Keratinocyte (primary cell): ENCODE measurements at regions not wholly inside any gene's neighbourhood (a gene's known extent, or its start where the extent isn't known, plus 50 kb on each side); places are given as distances from the start of the nearest gene placed in this dataset.

Experiments used
- DNase-seq: peaks from one replicate; pipeline ENCODE4 v3.0.0-alpha.2; 2011; ENCODE audit warnings: low read depth, missing footprints, low spot score
- FAIRE-seq: peaks from 2 replicates; lab custom pipeline; 2011; peaks lifted over from hg19 to GRCh38; lab: Jason Lieb, UNC
- H2AFZ ChIP-seq: 2 replicates; pipeline ENCODE4 v1.6.0; 2012; ENCODE audit warnings: low read length, control low read depth, inconsistent platforms; ENCODE audit not compliant: control insufficient read depth
- H3K27ac ChIP-seq: 2 replicates; pipeline ENCODE4 v1.5.1; 2011; ENCODE audit warnings: low read length; ENCODE audit not compliant: control insufficient read depth, insufficient read depth
- H3K27me3 ChIP-seq: 3 replicates; pipeline ENCODE4 v1.6.0; 2011; ENCODE audit warnings: low read length; ENCODE audit not compliant: control insufficient read depth, insufficient read depth; ENCODE audit errors: extremely low read depth
- H3K36me3 ChIP-seq, 2 experiments: 2 replicates in 1 of 2; 3 replicates in 1 of 2; pipeline ENCODE4 v1.5.1; 2011; ENCODE audit warnings: low read length in 2 of 2, mild to moderate bottlenecking in 1 of 2; ENCODE audit not compliant: control insufficient read depth in 2 of 2, insufficient read depth in 2 of 2; ENCODE audit errors: extremely low read depth in 1 of 2
- H3K4me1 ChIP-seq: 3 replicates; pipeline ENCODE4 v1.5.1; 2011; ENCODE audit warnings: low read length; ENCODE audit not compliant: control insufficient read depth, insufficient read depth; ENCODE audit errors: extremely low read depth
- H3K4me2 ChIP-seq: 3 replicates; pipeline ENCODE4 v1.6.0; 2011; ENCODE audit warnings: low read depth, low read length; ENCODE audit not compliant: control insufficient read depth, insufficient read depth; ENCODE audit errors: extremely low read depth
- H3K4me3 ChIP-seq, 3 experiments: fragments of 200-600 bp in 1 of 3; sonication (generic) in 1 of 3; 2 replicates in 2 of 3; 3 replicates in 1 of 3; pipeline ENCODE4 v1.5.1; 2011 to 2016; ENCODE audit warnings: low read length in 3 of 3, mild to moderate bottlenecking in 3 of 3, control low read depth in 2 of 3, inconsistent platforms in 1 of 3, low read depth in 1 of 3, mixed read lengths in 1 of 3, mixed run types in 1 of 3, moderate library complexity in 1 of 3; ENCODE audit not compliant: control insufficient read depth in 2 of 3, insufficient read depth in 2 of 3; ENCODE audit errors: extremely low read depth in 1 of 3
- H3K79me2 ChIP-seq: 2 replicates; pipeline ENCODE4 v1.6.0; 2012; ENCODE audit warnings: low read length; ENCODE audit not compliant: control insufficient read depth, insufficient read depth
- H3K9ac ChIP-seq: 3 replicates; pipeline ENCODE4 v1.6.0; 2011; ENCODE audit warnings: low read length; ENCODE audit not compliant: control insufficient read depth, insufficient read depth; ENCODE audit errors: extremely low read depth
- H3K9me1 ChIP-seq: 3 replicates; pipeline ENCODE4 v1.6.0; 2011; ENCODE audit warnings: low read length; ENCODE audit not compliant: control insufficient read depth, insufficient read depth; ENCODE audit errors: extremely low read depth
- H3K9me3 ChIP-seq: 2 replicates; pipeline ENCODE4 v1.5.1; 2012; ENCODE audit warnings: low read depth, low read length; ENCODE audit not compliant: control insufficient read depth
- H4K20me1 ChIP-seq: 3 replicates; pipeline ENCODE4 v1.6.0; 2011; ENCODE audit warnings: low read length; ENCODE audit not compliant: control insufficient read depth, insufficient read depth; ENCODE audit errors: extremely low read depth
- CTCF ChIP-seq, 3 experiments: IDR thresholded peaks in 1 of 3; conservative IDR thresholded peaks in 1 of 3; optimal IDR thresholded peaks in 1 of 3; 2 replicates in 2 of 3; 3 replicates in 1 of 3; pipeline versions ENCODE3 to v1.5.1; 2011; ENCODE audit warnings: low read length in 3 of 3, mild to moderate bottlenecking in 3 of 3, moderate library complexity in 2 of 3, control low read depth in 1 of 3, inconsistent platforms in 1 of 3; ENCODE audit not compliant: insufficient read depth in 2 of 3; ENCODE audit errors: extremely low read depth in 1 of 3
- EZH2 ChIP-seq: IDR thresholded peaks from one replicate; pipeline ENCODE4 v1.6.1; 2012; ENCODE audit warnings: inconsistent platforms, mild to moderate bottlenecking, low read length, moderate library complexity
- dilution Hi-C: fragments of 300-500 bp; cut with MboI; formaldehyde crosslinking; loops from one replicate; pipeline ENCODE4 v1.7.0; 2020; ENCODE audit warnings: low sequenced_read_pairs; ENCODE audit not compliant: extremely low pct_ligation_motif_present

GRCh38 chr18:54069729-54070128 is 154.7 kb downstream of the MBD2 start:
- no peak for FAIRE-seq
- Histone ChIP-seq H3K27me3 (no peaks in the 10 kb centered on the region), H2AFZ (no peak overlapping the region), H3K4me1 (no peaks in the 10 kb centered on the region), H4K20me1 (no peaks in the 10 kb centered on the region), H3K4me2 (no peak overlapping the region), H3K27ac (no peak overlapping the region), H3K9me3 (no peaks in the 10 kb centered on the region), H3K79me2 (no peaks in the 10 kb centered on the region), H3K9ac (no peak overlapping the region), H3K9me1 (no peaks in the 10 kb centered on the region), H3K36me3 (no peaks in the 10 kb centered on the region), H3K4me3 (no peak overlapping the region)
- DNase-seq = no peak
- TF ChIP-seq CTCF (optimal IDR thresholded peaks at IDR 0.05 in 1 of 3, IDR thresholded peaks at IDR 0.05 in 1 of 3, conservative IDR thresholded peaks at IDR 0.05 in 1 of 3; ENCODE audit: extremely low read depth in 1 of 3, insufficient read depth in 2 of 3, low read length in 3 of 3) (no peak), EZH2 (no peak)
- dilution Hi-C loops = no loop called here

- dilution Hi-C loops = no loop called here
- H3K4me1 ChIP-seq = no peaks in the 10 kb centered on the region
- H2AFZ ChIP-seq = no peak overlapping the region
- no peaks in the 10 kb centered on the region for H3K27me3 ChIP-seq
- no peaks in the 10 kb centered on the region for H3K9me1 ChIP-seq
- H3K79me2 ChIP-seq = no peaks in the 10 kb centered on the region
- H3K9me3 ChIP-seq = no peaks in the 10 kb centered on the region
- no peak for TF ChIP-seq EZH2
- no peak for TF ChIP-seq CTCF (optimal IDR thresholded peaks at IDR 0.05 in 1 of 3, IDR thresholded peaks at IDR 0.05 in 1 of 3, conservative IDR thresholded peaks at IDR 0.05 in 1 of 3; ENCODE audit: extremely low read depth in 1 of 3, insufficient read depth in 2 of 3, low read length in 3 of 3)
- FAIRE-seq (no peak), DNase-seq (no peak)
- no peak overlapping the region for H3K9ac ChIP-seq
- H3K36me3 ChIP-seq = no peaks in the 10 kb centered on the region
- H3K4me3 ChIP-seq = no peak overlapping the region
- H4K20me1 ChIP-seq = no peaks in the 10 kb centered on the region
- no peak overlapping the region for H3K4me2 ChIP-seq
- no peak overlapping the region for H3K27ac ChIP-seq
These were observed 164.0 kb downstream of the MBD2 start for GRCh38 chr18:54060343-54061005.
